NCI-H748 (cell line): ENCODE measurements at regions not wholly inside any gene's neighbourhood (a gene's known extent, or its start where the extent isn't known, plus 50 kb on each side); places are given as distances from the start of the nearest gene placed in this dataset.

Source experiments
- DNase-seq: peaks from one replicate; lab custom pipeline; 2025; ENCODE audit not compliant: unreplicated experiment; lab: John Stamatoyannopoulos, UW

DNA sequence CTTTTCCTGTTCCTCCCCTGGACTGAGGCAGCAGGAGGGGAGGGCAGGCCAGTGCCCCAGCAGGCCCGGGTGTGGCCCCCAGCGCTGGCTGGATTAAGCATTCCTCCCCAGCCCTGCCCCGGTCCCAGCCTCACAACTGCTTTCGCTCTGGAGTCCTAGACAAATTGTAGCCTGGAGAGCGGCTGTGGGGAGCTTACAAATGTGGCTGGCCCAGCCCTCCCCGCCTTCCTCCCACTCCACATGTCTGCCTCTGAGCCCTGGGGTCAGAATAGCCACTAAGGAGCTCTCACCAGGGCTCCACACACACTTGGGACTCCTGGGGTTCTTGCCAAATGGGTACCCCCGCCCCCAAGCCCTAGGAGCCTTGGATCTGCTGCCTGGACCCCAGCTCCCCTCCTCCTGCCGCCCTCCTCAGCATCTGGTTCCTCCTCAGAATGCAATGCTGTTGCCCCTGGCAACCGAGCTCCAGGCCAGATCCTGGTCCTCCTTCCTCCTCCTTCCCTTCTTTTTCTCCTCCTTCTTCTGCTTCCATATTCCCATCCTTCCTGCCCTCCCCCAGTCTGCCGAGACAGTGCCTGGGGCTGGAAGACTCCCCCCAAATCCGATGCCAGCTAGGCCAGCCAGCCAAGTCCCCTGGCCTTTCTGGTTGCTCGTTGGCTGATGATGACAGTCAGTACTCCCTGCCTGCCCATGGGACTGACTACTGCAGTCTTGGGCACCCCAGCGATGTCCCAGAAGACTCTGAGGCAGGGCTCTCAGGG is 91.1 kb downstream of the LINGO1 start:
- DNase-seq, result no peak

DNA sequence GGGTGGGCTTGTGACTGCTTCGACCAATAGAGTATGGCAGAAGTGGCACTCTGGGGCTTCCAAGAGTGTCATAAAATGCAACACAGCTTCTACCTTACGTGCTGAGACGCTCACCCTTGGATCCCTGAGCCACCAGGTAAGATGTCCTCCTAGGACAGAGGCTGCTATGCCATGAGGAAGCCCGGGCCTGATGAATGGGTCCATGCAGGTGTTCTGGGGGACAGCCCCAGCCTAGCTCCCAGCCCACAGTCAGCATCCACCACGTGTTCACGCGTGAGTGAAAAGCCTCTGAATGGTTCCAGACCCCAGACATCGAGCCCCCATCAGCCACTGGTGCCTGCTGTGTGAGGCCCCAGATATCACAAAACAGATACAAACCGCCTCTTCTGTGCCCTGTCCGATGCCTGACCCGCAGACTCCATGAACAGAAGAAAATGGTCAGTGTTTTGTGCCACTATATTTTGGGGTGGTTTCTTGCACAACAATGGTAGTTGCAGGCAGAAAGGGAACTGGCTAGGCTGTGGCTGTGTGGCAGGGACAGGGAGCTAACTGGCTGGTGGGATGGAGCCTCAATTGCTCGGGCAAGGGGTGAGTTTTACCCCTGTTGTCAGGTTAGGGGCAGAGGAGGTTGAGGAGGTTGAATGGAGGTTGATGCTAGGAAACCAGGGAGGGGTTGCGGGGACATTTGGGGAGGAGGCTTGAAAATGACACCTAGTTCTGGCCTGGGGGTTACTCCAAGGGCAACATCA is 92.2 kb downstream of the LINGO1 start:
- no peak for DNase-seq

- DNase-seq, result peak; percentile 41
Observed at GRCh38 chr15:77538793-77539497, 93.8 kb downstream of the LINGO1 start.

- no peak for DNase-seq
Observed at GRCh38 chr15:77538027-77538451, 94.7 kb downstream of the LINGO1 start.

DNA sequence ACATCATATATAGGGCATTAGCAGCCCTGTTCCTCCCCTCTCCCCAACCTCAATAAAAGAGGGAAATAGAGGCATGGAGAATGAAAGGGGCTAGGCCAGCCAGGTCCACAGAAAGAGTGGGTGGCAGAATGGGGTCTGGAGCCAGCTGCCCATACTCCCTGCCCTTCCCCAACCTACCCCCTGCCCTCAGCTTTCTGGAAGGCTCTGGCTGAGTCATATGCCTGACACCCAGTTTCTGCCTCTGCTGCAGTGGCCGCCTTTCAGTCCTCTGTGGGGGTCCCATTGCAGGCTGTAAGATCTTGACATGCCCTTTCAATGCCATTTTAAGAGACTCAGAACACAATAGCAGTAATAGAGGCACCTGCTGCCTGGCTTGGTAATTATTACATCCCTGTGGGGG is 95.7 kb downstream of the LINGO1 start:
- DNase-seq, result no peak

- no peak for DNase-seq
Observed at GRCh38 chr15:77535845-77536244, 96.9 kb downstream of the LINGO1 start.
